G401.6 (cell line): ENCODE measurements at regions not wholly inside any gene's neighbourhood (a gene's known extent, or its start where the extent isn't known, plus 50 kb on each side); places are given as distances from the start of the nearest gene placed in this dataset.

Experiments used
- FAIRE-seq: peaks from 2 replicates; lab custom pipeline; 2012; peaks lifted over from hg19 to GRCh38; lab: Jason Lieb, UNC

GRCh38 chr6:1515280-1515679 is 94.4 kb upstream of the FOXC1 start:
- FAIRE-seq, result no peak

GRCh38 chr6:1515781-1516180 is 93.9 kb upstream of the FOXC1 start:
- FAIRE-seq, result no peak

GRCh38 chr6:1516742-1517520 is 92.8 kb upstream of the FOXC1 start:
- no peak for FAIRE-seq

GRCh38 chr6:1518855-1519254 is 90.9 kb upstream of the FOXC1 start:
- FAIRE-seq, result no peak

- FAIRE-seq, result no peak
These were observed 90.1 kb upstream of the FOXC1 start for GRCh38 chr6:1519597-1519996.

GRCh38 chr6:1522779-1523178 is 86.9 kb upstream of the FOXC1 start:
- FAIRE-seq, result no peak

DNA sequence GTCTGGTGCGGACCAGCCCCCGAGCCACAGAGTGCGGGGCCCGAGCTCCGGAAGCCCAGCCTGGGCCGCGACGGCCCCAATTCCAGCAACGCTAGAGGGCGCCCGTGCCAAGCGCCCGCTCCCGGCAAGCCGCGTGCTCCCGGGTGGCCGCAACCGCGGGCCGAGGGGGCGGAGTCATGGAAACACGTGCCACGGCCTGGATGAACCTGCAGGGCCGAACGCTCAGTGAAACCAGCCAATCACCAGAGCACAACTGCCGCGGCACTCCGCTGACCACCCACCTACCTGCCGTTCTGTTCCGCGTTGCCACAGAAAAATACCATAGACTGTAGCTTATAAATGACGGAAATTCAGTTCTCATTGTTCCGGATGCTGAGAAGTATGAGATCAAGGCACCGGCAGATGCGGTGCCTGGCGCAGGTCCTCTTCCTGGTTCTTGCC is 85.7 kb upstream of the FOXC1 start:
- FAIRE-seq, result no peak

- FAIRE-seq, result no peak
These were observed 84.2 kb upstream of the FOXC1 start for GRCh38 chr6:1525364-1526038.

GRCh38 chr6:1526398-1527072 is 83.2 kb upstream of the FOXC1 start:
- no peak for FAIRE-seq

DNA sequence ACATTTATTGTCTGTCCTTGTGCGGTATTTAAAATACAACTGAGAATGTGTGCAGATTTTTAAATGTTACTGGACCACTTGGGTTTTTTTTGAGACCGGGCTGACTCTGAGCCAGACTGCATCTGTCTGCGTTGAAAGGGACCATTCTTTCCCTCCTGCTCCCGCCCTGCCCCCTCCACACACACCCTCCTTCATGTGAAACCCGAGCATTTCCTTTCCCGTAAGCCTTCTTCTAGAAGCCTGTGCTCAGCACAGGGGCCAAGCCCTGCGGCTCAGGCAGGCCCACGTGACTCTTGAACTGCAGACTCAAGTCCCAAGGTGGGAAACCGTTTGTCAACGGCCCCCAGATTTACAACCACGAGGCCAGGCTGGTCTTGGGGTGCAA is 82.7 kb upstream of the FOXC1 start:
- no peak for FAIRE-seq

DNA sequence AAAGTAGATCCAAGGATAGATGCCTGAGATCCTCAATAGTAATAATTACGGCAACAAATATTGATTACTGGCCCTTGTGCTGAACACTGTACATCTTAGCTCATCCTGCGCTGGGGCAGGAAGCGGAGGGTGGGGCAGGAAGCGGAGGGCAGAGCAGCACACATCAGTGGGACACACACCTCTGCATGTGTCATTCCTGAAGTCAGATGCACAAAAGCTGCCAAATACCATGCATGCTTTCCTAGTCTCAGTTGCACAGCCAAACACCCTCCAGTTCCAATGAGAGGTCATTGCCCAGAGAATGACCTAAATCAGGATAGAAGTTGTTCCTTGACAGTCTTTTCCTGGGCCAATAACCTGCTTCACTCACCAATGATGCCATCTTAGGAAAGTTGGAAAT is 74.4 kb upstream of the FOXC1 start:
- FAIRE-seq, result no peak

GRCh38 chr6:1536526-1537429 is 72.9 kb upstream of the FOXC1 start:
- no peak for FAIRE-seq

DNA sequence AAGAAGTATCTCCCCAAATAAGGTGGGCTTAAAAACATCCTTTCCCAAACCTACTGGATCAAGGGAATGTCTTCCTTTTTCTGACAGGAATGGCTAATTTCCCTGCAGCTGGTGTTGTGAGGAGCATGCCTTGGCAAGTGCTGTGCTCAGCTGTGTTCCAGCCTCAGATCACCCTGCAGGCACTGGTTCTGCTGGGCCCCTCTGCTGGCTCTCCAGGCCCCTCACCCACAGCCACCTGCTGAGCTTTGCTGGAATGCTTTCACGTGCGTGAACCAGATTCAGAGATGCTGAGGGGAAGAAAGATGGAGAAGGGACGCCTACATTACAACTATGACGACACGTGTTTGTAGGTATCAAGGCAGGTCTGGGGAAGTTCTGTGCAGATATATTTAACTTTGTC is 71.3 kb upstream of the FOXC1 start:
- no peak for FAIRE-seq

DNA sequence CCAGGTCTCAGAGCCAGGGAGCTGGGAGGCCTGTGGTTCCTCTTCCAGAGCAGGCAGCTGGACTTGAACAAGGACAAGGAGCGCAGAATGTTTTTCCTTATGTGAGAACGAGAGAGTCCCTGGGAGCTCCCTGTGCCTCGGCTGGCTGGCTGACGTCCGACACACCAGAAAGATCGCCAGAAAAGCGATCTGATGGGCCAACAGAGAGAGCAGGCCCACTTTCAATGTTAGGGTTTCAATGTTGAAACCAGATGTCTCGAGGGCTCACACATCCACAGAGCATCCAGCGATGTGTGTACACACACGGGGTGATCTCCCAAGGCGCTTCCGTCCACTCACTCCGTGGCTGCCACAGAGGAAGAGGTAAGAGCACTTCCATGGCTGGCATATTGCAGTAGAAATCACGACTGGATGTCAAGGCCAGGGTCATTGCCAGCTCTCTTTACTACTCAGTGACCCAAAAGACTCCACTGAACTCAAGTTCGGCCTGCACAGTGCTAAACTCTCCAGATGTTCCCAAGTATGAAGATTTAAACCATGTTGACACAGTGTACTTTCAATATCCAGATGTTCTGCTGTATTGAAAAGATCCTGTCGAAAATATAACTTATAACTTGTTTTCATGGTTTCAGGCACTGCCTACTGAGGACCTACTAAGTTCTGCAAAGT is 70.8 kb upstream of the FOXC1 start:
- FAIRE-seq, result no peak

DNA sequence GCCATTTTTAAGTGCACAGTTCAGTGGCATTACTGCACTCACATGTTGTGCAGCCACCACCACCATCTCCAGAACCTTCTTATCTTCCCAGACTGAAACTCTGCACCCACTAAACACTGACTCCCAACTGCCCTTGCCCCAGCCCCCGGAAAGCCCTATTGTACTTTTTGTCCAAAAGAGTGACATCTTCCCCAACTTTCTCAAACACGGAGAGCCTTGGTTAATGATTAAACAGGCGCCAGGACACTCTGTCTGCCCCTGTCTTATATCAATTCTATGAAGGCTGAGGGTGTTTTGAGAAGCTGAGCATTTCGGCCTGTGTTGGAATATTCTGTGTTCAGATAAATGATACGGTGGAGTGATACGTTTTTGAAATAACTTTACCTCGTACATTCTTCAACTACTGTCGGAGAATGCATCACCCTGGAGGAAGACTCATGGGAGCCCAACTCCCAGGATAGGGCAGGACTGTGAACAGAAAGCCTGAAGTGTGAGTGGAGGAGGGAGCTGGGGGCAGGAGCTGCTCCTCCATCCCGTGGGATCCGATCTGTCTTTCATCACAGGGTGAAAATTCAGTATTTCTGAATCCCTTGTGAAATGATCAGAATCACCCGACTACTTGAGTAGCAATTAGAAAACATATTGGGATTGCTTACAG is 68.7 kb upstream of the FOXC1 start:
- no peak for FAIRE-seq

- FAIRE-seq, result no peak
These were observed 67.4 kb upstream of the FOXC1 start for GRCh38 chr6:1542335-1542734.

DNA sequence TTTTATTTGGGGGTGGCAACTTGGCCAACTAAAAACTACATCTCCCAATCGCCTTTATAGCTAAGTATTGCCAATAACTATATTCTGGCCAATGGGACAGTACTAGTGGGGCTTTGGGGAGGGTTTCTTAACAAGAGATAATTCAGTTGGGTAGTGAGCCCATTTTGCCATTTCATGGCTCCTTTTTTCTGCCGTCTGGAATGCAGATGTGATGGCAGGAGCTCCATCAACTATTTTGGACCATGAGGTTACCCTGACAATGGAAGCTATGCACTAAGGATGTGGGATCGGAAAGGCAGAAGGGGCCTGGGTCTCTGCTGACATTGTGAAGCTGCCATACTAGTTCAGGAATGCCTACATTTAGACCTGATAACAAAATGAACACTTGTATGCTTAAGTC is 67.0 kb upstream of the FOXC1 start:
- no peak for FAIRE-seq

DNA sequence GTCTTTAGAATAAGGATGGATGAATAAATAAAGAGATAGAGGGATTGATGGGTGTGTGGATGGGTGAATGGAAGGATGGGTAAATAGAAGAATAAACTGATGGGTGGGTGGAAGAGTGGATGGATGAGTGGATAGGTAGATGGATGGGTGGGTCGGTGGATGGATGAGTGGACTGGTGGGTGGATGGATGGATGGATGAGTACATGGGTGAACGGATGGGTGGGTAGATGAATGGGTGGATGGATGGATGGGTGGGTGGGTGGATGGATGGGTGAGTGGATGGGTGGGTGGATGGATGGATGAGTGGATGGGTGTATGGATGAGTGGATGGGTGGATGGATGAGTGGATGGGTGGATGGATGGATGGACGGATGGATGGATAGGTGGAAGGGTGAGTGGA is 65.7 kb upstream of the FOXC1 start:
- no peak for FAIRE-seq

DNA sequence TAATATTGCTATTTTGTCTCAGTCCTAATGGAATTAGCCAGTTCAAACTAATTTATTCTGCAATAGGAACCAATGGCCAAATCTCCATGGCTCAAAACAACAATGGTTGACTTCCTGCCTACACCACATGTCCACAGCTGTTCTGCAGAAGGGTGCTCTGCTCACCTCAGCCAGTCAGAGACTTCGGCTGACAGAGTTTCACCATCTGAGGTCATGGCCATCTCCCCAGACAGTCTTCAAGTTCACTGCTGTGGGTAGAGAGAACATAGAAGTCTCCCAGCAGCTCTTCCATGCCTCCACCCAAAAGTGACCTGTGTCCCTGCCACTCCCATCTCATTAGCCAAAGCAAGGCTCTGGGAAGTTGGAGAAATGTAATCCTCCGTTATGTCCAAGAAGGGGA is 65.1 kb upstream of the FOXC1 start:
- no peak for FAIRE-seq

DNA sequence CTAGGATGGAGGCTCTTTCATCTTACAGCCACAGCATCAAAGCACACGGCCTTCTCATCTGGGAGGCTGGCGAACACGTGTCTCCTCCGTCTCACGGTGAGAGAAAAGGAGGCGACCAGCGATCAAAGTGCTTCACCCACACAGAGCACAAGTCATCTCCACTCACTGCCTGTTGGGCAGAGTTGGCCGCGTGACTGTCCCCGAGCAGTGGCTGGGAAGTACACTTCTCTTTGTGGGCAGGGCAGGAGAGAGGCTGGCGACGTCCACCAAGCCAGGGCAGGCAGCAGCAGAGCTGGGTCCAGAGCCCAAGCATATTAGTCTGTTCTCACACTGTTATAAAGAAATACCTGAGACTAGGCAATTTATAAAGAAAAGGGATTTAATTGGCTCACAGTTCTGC is 64.1 kb upstream of the FOXC1 start:
- FAIRE-seq, result no peak

DNA sequence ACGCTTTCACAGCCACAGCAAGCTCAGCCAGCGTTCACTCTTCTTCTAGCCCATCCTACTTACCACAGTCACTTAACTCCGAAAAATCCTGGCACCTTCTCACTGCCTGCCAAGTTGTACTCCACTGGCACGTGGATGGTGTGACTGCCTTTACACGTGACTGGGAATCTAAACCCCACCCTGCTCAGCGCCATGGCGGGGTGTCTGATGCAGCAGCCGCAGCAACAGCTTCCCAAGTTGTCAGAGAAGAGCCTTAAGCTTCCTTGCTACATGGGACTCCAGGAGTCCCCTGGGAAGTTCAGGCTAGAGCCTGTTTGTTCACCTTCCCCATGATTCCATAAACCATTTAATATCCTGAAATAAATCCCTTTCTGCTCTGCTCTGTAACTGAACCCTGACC is 61.9 kb upstream of the FOXC1 start:
- FAIRE-seq, result no peak
